Lower leg skin (tissue), 3 donors: ENCODE measurements at regions not wholly inside any gene's neighbourhood (a gene's known extent, or its start where the extent isn't known, plus 50 kb on each side); places are given as distances from the start of the nearest gene placed in this dataset.

ENCODE experiments used
- POLR2A ChIP-seq, 2 donors: fragments of 450-650 bp; IDR thresholded peaks; one replicate each; pipeline ENCODE4 v1.6.1; 2016 to 2017; ENCODE audit warnings: antibody characterized with exemption in 2 of 2, mild to moderate bottlenecking in 1 of 2, moderate library complexity in 1 of 2
- TF ChIP-seq, protein P1 (sequence below), 3 donors: fragments of 450-650 bp; IDR thresholded peaks; one replicate each; pipeline ENCODE4 v1.5.1; 2016; ENCODE audit warnings: antibody characterized with exemption in 3 of 3, mild to moderate bottlenecking in 3 of 3, moderate library complexity in 2 of 3

DNA sequence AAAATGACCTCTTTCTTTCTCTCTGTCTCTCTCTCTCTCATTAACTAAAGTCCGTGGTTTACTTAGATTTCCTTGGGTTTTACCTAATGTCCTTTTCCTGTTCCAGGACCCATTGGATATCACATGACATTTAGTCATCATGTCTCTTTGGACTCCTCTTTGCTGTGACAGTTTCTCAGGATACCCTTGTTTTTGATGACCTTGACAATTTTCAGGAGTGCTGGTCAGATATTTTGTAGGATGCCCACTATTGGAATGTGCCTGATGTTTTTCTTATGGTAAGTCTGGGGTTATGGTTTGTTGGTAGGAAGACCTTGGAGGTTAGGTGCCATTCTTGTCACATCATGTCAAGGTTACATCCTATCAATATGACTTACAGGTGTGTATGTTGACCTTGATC, 199.2 kb upstream of the HTR1E start:
- TF ChIP-seq, protein P1, sequence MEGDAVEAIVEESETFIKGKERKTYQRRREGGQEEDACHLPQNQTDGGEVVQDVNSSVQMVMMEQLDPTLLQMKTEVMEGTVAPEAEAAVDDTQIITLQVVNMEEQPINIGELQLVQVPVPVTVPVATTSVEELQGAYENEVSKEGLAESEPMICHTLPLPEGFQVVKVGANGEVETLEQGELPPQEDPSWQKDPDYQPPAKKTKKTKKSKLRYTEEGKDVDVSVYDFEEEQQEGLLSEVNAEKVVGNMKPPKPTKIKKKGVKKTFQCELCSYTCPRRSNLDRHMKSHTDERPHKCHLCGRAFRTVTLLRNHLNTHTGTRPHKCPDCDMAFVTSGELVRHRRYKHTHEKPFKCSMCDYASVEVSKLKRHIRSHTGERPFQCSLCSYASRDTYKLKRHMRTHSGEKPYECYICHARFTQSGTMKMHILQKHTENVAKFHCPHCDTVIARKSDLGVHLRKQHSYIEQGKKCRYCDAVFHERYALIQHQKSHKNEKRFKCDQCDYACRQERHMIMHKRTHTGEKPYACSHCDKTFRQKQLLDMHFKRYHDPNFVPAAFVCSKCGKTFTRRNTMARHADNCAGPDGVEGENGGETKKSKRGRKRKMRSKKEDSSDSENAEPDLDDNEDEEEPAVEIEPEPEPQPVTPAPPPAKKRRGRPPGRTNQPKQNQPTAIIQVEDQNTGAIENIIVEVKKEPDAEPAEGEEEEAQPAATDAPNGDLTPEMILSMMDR (IDR thresholded peaks at IDR 0.05), result no peak
- TF ChIP-seq POLR2A (IDR thresholded peaks at IDR 0.05), result no peak
